SKM-1 (cell line): ENCODE measurements at regions not wholly inside any gene's neighbourhood (a gene's known extent, or its start where the extent isn't known, plus 50 kb on each side); places are given as distances from the start of the nearest gene placed in this dataset.

Source experiments
- DNase-seq: peaks from one replicate; lab custom pipeline; 2025; ENCODE audit not compliant: unreplicated experiment; lab: John Stamatoyannopoulos, UW

DNA sequence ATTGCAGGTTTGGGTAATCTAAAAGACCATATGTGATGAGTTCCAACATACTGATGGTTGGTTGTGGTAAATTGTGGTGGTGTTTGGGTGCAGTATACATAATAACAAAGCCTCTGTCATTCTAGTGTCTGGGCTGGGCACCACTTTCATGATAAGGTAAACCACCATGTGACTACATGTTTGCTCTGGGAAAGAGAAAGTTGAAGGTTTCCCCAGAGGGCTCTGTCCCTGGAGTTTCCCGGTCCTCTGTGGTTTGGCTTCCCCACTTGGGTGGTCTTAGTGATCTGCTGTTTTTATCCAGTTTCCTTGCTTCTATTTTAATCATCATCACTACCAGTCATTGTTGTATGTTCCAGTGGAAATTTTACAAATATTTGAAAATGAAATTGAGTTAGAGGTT is 55.9 kb upstream of the TSPAN2 start:
- DNase-seq = no peak

GRCh38 chr1:115144176-115144575 is 54.9 kb upstream of the TSPAN2 start:
- DNase-seq = no peak

DNA sequence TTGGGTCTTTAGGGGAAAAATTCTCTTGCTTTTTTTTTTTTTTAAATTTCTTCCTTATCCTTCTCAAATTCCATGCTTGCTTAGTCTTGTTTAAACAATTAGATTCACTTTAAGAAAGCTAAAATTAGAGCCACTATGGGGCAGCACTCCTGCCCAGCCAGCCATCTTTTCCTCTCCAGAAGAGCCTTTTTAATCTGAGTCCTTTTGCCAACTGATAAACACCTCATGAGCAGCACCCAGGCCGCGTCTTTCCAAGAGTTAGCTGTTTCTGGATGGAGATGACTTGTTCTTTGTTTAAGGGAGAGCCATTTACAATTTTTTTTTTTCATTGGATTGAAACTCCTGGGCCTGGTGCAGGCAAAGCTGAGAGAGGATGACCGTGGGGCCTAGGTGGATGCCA is 53.3 kb upstream of the TSPAN2 start:
- DNase-seq = no peak

GRCh38 chr1:115141145-115141454 is 51.8 kb upstream of the TSPAN2 start:
- DNase-seq = no peak

- no peak for DNase-seq
Observed at GRCh38 chr1:115140442-115141144, 51.3 kb upstream of the TSPAN2 start.

DNA sequence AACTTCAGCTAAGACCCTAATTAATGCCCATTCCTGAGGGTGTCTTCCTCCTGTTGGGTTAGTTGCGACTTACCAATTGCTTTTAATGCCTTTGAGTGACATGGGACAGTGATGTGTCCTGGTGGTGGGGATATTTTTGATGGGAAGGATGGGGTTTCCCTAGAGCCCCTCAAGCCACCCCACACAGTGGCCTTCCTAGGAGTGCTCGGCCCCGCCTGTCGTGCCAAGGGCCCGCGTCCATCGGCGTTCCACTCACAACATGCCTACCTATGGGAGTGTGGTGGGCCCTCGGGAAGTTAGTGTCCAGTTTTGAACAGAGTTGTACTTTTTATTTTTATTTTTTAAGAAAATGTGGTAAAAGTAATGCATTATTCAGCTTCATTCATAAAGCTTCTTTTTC is 50.1 kb upstream of the TSPAN2 start:
- DNase-seq = no peak
